DND-41 (cell line): ENCODE measurements at regions not wholly inside any gene's neighbourhood (a gene's known extent, or its start where the extent isn't known, plus 50 kb on each side); places are given as distances from the start of the nearest gene placed in this dataset.

Experiments
- EZH2 ChIP-seq: IDR thresholded peaks from 3 replicates; pipeline ENCODE4 v1.6.1; 2012; ENCODE audit warnings: borderline replicate concordance, low read depth, mild to moderate bottlenecking, moderate library complexity, low read length, inconsistent platforms; ENCODE audit not compliant: severe bottlenecking
- TF ChIP-seq, protein P1 (sequence below): IDR thresholded peaks from 2 replicates; pipeline ENCODE4 v1.5.1; 2012; ENCODE audit warnings: borderline replicate concordance, low read length, moderate library complexity, mild to moderate bottlenecking; ENCODE audit not compliant: poor library complexity, severe bottlenecking; ENCODE audit errors: extremely low read depth

DNA sequence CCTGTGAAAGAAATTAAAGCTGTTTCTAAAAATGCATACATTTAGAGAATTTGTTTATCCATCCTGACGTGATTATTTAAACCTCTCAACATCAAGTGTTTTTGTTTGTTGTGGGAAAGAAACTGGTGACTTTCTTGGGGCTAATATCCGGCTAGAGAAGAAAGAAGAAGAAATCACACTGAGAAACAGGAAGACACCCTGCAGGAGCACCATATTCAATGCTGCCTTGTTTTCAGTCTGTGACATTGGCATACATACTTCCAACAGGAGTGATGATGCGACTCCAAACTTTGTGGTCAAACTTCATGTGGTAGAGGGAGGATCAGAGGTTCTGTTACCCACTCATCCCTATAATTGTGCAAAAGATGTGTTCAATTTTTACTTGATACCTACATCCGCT lies 997.6 kb upstream of the CITED2 start:
- TF ChIP-seq EZH2, result no peak
- TF ChIP-seq, protein P1, sequence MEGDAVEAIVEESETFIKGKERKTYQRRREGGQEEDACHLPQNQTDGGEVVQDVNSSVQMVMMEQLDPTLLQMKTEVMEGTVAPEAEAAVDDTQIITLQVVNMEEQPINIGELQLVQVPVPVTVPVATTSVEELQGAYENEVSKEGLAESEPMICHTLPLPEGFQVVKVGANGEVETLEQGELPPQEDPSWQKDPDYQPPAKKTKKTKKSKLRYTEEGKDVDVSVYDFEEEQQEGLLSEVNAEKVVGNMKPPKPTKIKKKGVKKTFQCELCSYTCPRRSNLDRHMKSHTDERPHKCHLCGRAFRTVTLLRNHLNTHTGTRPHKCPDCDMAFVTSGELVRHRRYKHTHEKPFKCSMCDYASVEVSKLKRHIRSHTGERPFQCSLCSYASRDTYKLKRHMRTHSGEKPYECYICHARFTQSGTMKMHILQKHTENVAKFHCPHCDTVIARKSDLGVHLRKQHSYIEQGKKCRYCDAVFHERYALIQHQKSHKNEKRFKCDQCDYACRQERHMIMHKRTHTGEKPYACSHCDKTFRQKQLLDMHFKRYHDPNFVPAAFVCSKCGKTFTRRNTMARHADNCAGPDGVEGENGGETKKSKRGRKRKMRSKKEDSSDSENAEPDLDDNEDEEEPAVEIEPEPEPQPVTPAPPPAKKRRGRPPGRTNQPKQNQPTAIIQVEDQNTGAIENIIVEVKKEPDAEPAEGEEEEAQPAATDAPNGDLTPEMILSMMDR, result no peak
